Amniotic epithelial cell (primary cell): ENCODE measurements at regions not wholly inside any gene's neighbourhood (a gene's known extent, or its start where the extent isn't known, plus 50 kb on each side); places are given as distances from the start of the nearest gene placed in this dataset.
"Not testable (repeated sequence)": the region's sequence is repeated elsewhere in the genome, so short reads cannot be mapped to it uniquely, and the experiment has no call there.

Experiments used
- DNase-seq: peaks from one replicate; pipeline ENCODE4 v3.0.0-alpha.2; 2010; ENCODE audit warnings: low read depth

GRCh38 chr4:61011051-61011450, 189.1 kb upstream of the ADGRL3 start:
- DNase-seq: peak; percentile 71

GRCh38 chr4:61011936-61012335, 188.2 kb upstream of the ADGRL3 start:
- DNase-seq: not testable (repeated sequence)

- no peak for DNase-seq
These were observed 175.5 kb upstream of the ADGRL3 start for GRCh38 chr4:61024610-61025009.

GRCh38 chr4:61027939-61028338, 172.2 kb upstream of the ADGRL3 start:
- no peak for DNase-seq

GRCh38 chr4:61036071-61036684, 163.9 kb upstream of the ADGRL3 start:
- no peak for DNase-seq

GRCh38 chr4:61041527-61041926, 158.6 kb upstream of the ADGRL3 start:
- DNase-seq: no peak

GRCh38 chr4:61044837-61045236, 155.3 kb upstream of the ADGRL3 start:
- DNase-seq: no peak

GRCh38 chr4:61049018-61049417, 151.1 kb upstream of the ADGRL3 start:
- no peak for DNase-seq

- DNase-seq: no peak
These were observed 132.7 kb upstream of the ADGRL3 start for GRCh38 chr4:61067381-61067780.

- DNase-seq: no peak
These were observed 132.1 kb upstream of the ADGRL3 start for GRCh38 chr4:61068060-61068459.

- DNase-seq: peak; percentile 78
These were observed 131.4 kb upstream of the ADGRL3 start for GRCh38 chr4:61068745-61069144.

GRCh38 chr4:61070269-61070668, 129.9 kb upstream of the ADGRL3 start:
- no peak for DNase-seq

GRCh38 chr4:61079427-61079826, 120.7 kb upstream of the ADGRL3 start:
- no peak for DNase-seq

GRCh38 chr4:61079976-61080375, 120.2 kb upstream of the ADGRL3 start:
- DNase-seq: no peak

GRCh38 chr4:61085534-61085933, 114.6 kb upstream of the ADGRL3 start:
- DNase-seq: no peak

- no peak for DNase-seq
These were observed 113.8 kb upstream of the ADGRL3 start for GRCh38 chr4:61086357-61086756.

- no peak for DNase-seq
These were observed 113.1 kb upstream of the ADGRL3 start for GRCh38 chr4:61086979-61087378.

GRCh38 chr4:61094854-61095598, 105.1 kb upstream of the ADGRL3 start:
- no peak for DNase-seq

- DNase-seq: no peak
These were observed 71.4 kb upstream of the ADGRL3 start for GRCh38 chr4:61128682-61129081.

- DNase-seq: no peak
These were observed 70.2 kb upstream of the ADGRL3 start for GRCh38 chr4:61129971-61130370.

- no peak for DNase-seq
These were observed 56.7 kb upstream of the ADGRL3 start for GRCh38 chr4:61143461-61143860.

- DNase-seq: peak; percentile 96
These were observed 50.8 kb upstream of the ADGRL3 start for GRCh38 chr4:61149278-61149677.
